K562 (cell line): ENCODE measurements at regions not wholly inside any gene's neighbourhood (a gene's known extent, or its start where the extent isn't known, plus 50 kb on each side); places are given as distances from the start of the nearest gene placed in this dataset.

Experiments used
- EP400 ChIP-seq: fragments of 450-650 bp; IDR thresholded peaks from 2 replicates; pipeline ENCODE4 v1.6.1; 2017; ENCODE audit warnings: antibody characterized with exemption, mild to moderate bottlenecking, moderate library complexity
- FOS ChIP-seq: IDR thresholded peaks from 3 replicates; pipeline ENCODE4 v1.6.1; 2011; ENCODE audit not compliant: insufficient read length; ENCODE audit errors: extremely low read depth
- HDAC3 ChIP-seq: fragments of 450-650 bp; IDR thresholded peaks from 2 replicates; pipeline ENCODE4 v1.6.1; 2018; ENCODE audit warnings: borderline replicate concordance, mild to moderate bottlenecking, moderate library complexity; ENCODE audit not compliant: partially characterized antibody
- KAT8 ChIP-seq: fragments of 450-650 bp; IDR thresholded peaks from 2 replicates; pipeline ENCODE4 v1.6.1; 2016; ENCODE audit warnings: low read depth, mild to moderate bottlenecking
- NFYB ChIP-seq: IDR thresholded peaks from 2 replicates; pipeline ENCODE4 v1.6.1; 2011; ENCODE audit warnings: mild to moderate bottlenecking, moderate library complexity; ENCODE audit not compliant: insufficient read length; ENCODE audit errors: extremely low read depth
- NR2C2 ChIP-seq, 2 experiments: fragments of 200-800 bp in 1 of 2; sonication (Bioruptor generic) in 1 of 2; sonication (generic) in 1 of 2; formaldehyde crosslinking in 1 of 2; IDR thresholded peaks; 2 replicates each; pipeline versions ENCODE4 v1.6.1 to v1.8.0; 2016 to 2022; ENCODE audit warnings: mild to moderate bottlenecking in 1 of 2, missing compliant biosample characterization in 1 of 2, missing genetic modification characterization in 1 of 2, missing genetic modification reagents in 1 of 2
- POLR2H ChIP-seq: IDR thresholded peaks from 2 replicates; pipeline ENCODE4 v1.6.1; 2016; ENCODE audit warnings: missing genetic modification characterization, low read depth, mild to moderate bottlenecking, control low read depth, missing compliant biosample characterization, moderate library complexity
- PTTG1 ChIP-seq: fragments of 450-650 bp; IDR thresholded peaks from 2 replicates; pipeline ENCODE4 v1.6.1; 2016; ENCODE audit warnings: low read depth, mild to moderate bottlenecking, missing genetic modification characterization, missing compliant biosample characterization
- SOX6 ChIP-seq: fragments of 450-650 bp; IDR thresholded peaks from 2 replicates; pipeline ENCODE4 v1.6.1; 2014; ENCODE audit warnings: mild to moderate bottlenecking
- SREBF1 ChIP-seq: fragments of 150-350 bp; IDR thresholded peaks from 2 replicates; pipeline ENCODE4 v1.6.1; 2014; ENCODE audit warnings: antibody characterized with exemption, low read depth, low read length, borderline replicate concordance
- TAF7 ChIP-seq: fragments of 450-650 bp; IDR thresholded peaks from 2 replicates; pipeline ENCODE4 v1.6.1; 2016; ENCODE audit warnings: missing genetic modification characterization, missing compliant biosample characterization
- TRIM25 ChIP-seq: fragments of 450-650 bp; IDR thresholded peaks from 2 replicates; pipeline ENCODE4 v1.7.0; 2016; ENCODE audit warnings: borderline replicate concordance
- TRIM28 ChIP-seq: fragments of 450-650 bp; IDR thresholded peaks from 2 replicates; pipeline ENCODE4 v1.6.1; 2017
- ZBTB8A ChIP-seq: fragments of 450-650 bp; IDR thresholded peaks from 2 replicates; pipeline ENCODE4 v1.6.1; 2018; ENCODE audit warnings: mild to moderate bottlenecking, moderate library complexity; ENCODE audit not compliant: partially characterized antibody
- ZC3H8 ChIP-seq: fragments of 450-650 bp; IDR thresholded peaks from 2 replicates; pipeline ENCODE4 v1.6.1; 2017
- TF ChIP-seq, protein P1 (sequence below), 2 experiments: fragments of 450-650 bp in 1 of 2; IDR thresholded peaks; 2 replicates each; pipeline ENCODE4 v1.6.1; 2011 to 2017; ENCODE audit warnings: low read depth in 2 of 2, antibody characterized with exemption in 1 of 2, borderline replicate concordance in 1 of 2, low read length in 1 of 2, mild to moderate bottlenecking in 1 of 2, mixed read lengths in 1 of 2; ENCODE audit not compliant: control insufficient read depth in 1 of 2
- TF ChIP-seq, protein P2 (sequence below), 2 experiments: IDR thresholded peaks in 1 of 2; conservative IDR thresholded peaks in 1 of 2; 2 replicates each; pipeline ENCODE4 v1.6.1; 2016; ENCODE audit warnings: low read depth in 2 of 2, mild to moderate bottlenecking in 1 of 2, missing compliant biosample characterization in 1 of 2, missing genetic modification characterization in 1 of 2, moderate library complexity in 1 of 2

DNA sequence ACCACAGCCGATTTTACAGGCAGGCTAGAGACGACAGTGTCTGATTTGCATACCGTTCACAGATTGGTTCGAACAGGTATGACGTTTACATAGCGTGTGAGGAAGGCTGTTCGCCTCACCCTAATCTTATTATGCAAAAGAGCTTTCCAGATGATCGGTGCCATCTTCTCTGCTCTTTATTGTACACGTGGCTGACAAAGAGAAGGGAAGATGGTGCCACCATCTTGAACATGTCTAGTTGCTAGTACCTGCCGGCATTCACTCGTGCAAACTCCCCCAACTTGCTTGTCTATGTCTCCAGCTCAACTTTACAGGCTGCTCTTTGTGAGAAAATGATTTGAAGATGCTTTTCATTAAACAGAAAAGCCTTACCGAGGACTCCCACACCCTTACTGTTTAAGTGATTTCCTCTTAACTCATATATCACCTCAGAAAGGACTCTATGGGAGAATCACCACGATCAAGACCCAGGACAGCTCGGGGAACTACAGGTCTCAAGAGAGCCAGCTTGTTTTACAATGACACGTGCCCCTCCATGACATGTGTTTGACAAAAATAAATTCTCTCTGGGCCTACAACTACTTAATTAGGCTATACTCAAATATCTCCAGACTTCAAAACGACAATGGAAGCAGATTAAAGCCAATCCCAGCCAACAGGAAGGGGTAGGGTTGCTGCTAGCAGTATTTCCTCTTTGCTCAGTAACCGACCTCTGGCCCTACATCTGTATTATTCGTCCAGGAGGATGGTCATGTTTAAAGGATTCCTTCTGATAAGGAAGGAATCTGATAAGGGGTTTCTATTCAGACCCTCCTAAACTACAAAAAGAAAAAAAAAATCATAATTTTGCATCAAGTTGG lies 480.6 kb downstream of the TMEM114 start (continued):
- TF ChIP-seq, protein P1, sequence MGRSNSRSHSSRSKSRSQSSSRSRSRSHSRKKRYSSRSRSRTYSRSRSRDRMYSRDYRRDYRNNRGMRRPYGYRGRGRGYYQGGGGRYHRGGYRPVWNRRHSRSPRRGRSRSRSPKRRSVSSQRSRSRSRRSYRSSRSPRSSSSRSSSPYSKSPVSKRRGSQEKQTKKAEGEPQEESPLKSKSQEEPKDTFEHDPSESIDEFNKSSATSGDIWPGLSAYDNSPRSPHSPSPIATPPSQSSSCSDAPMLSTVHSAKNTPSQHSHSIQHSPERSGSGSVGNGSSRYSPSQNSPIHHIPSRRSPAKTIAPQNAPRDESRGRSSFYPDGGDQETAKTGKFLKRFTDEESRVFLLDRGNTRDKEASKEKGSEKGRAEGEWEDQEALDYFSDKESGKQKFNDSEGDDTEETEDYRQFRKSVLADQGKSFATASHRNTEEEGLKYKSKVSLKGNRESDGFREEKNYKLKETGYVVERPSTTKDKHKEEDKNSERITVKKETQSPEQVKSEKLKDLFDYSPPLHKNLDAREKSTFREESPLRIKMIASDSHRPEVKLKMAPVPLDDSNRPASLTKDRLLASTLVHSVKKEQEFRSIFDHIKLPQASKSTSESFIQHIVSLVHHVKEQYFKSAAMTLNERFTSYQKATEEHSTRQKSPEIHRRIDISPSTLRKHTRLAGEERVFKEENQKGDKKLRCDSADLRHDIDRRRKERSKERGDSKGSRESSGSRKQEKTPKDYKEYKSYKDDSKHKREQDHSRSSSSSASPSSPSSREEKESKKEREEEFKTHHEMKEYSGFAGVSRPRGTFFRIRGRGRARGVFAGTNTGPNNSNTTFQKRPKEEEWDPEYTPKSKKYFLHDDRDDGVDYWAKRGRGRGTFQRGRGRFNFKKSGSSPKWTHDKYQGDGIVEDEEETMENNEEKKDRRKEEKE (IDR thresholded peaks at IDR 0.05; ENCODE audit: borderline replicate concordance in 1 of 2, control insufficient read depth in 1 of 2, low read depth in 2 of 2, low read length in 1 of 2) = peak in 1 of 2 experiments; percentile 82; a peak in 2 of 4 replicates
- TF ChIP-seq POLR2H (tag) (peak; percentile 87), TAF7 (tag) (0 out of 2 replicates have a peak, but pooled peaks have one; percentile 3), PTTG1 (peak; percentile 46; the same call in 1 of the 2 replicates), ZC3H8 (0 out of 2 replicates have a peak, but pooled peaks have one; percentile 21), ZBTB8A (peak; percentile 58), TRIM25 (no peak), NR2C2 (CRISPR knock-in tag; IDR thresholded peaks at IDR 0.05) (no peak), NR2C2 (tag; IDR thresholded peaks at IDR 0.05) (peak; percentile 18; the same call in 1 of the 2 replicates), SOX6 (peak; percentile 40), KAT8 (peak; percentile 91), EP400 (peak; percentile 98), FOS (no peak), NFYB (peak; percentile 12), HDAC3 (peak; percentile 20), SREBF1 (no peak), TRIM28 (peak; percentile 14; the same call in 1 of the 2 replicates)
- TF ChIP-seq, protein P2, sequence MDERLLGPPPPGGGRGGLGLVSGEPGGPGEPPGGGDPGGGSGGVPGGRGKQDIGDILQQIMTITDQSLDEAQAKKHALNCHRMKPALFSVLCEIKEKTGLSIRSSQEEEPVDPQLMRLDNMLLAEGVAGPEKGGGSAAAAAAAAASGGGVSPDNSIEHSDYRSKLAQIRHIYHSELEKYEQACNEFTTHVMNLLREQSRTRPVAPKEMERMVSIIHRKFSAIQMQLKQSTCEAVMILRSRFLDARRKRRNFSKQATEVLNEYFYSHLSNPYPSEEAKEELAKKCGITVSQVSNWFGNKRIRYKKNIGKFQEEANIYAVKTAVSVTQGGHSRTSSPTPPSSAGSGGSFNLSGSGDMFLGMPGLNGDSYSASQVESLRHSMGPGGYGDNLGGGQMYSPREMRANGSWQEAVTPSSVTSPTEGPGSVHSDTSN (CRISPR knock-in tag; IDR thresholded peaks at IDR 0.05; ENCODE audit: low read depth) = no peak
- TF ChIP-seq, protein P2 (tag; conservative IDR thresholded peaks at IDR 0.05; ENCODE audit: low read depth) = 0 out of 2 replicates have a peak, but pooled peaks have one; percentile 16
